ENCODE measurements at regions not wholly inside any gene's neighbourhood (a gene's known extent, or its start where the extent isn't known, plus 50 kb on each side); places are given as distances from the start of the nearest gene placed in this dataset.

GRCh38 chr2:104909317-104909716, 55.4 kb downstream of the POU3F3 start:
- no peak for TF ChIP-seq CTCF (IDR thresholded peaks at IDR 0.05)
- TF ChIP-seq POLR2A (IDR thresholded peaks at IDR 0.05): no peak
- no peak for TF ChIP-seq EP300 (IDR thresholded peaks at IDR 0.05)

Data from ovary (tissue), 3 donors.